GM12878 (cell line): ENCODE measurements at regions not wholly inside any gene's neighbourhood (a gene's known extent, or its start where the extent isn't known, plus 50 kb on each side); places are given as distances from the start of the nearest gene placed in this dataset.

Experiments
- ATF3 ChIP-seq: IDR thresholded peaks from 2 replicates; pipeline ENCODE4 v1.6.1; 2011; ENCODE audit warnings: low read depth, mild to moderate bottlenecking, low read length, moderate library complexity, borderline replicate concordance; ENCODE audit errors: extremely low read depth
- CTCF ChIP-seq, 3 experiments: IDR thresholded peaks in 2 of 3; conservative IDR thresholded peaks in 1 of 3; 2 replicates each; pipeline ENCODE4 v1.5.1; 2011; ENCODE audit warnings: low read depth in 3 of 3, low read length in 3 of 3, mild to moderate bottlenecking in 3 of 3, control low read depth in 2 of 3, moderate library complexity in 2 of 3, inconsistent platforms in 1 of 3, mixed read lengths in 1 of 3; ENCODE audit not compliant: control insufficient read depth in 2 of 3, insufficient read depth in 1 of 3; ENCODE audit errors: extremely low read depth in 1 of 3
- EZH2 ChIP-seq: IDR thresholded peaks from 2 replicates; pipeline ENCODE4 v1.6.1; 2012; ENCODE audit warnings: low read depth, mild to moderate bottlenecking, control low read depth, inconsistent platforms, low read length, borderline replicate concordance; ENCODE audit not compliant: control insufficient read depth
- KDM1A ChIP-seq: fragments of 200-600 bp; sonication (generic); IDR thresholded peaks from 2 replicates; pipeline ENCODE4 v1.6.1; 2016; ENCODE audit warnings: borderline replicate concordance
- REST ChIP-seq: IDR thresholded peaks from 2 replicates; pipeline ENCODE4 v1.6.1; 2012; ENCODE audit warnings: mild to moderate bottlenecking, low read depth, low read length
- ZNF274 ChIP-seq: IDR thresholded peaks from one replicate; pipeline ENCODE4 v1.8.0; 2011; ENCODE audit not compliant: insufficient read length, insufficient read depth

GRCh38 chr12:85621041-85621440, 215.2 kb downstream of the RASSF9 start:
- TF ChIP-seq CTCF (IDR thresholded peaks at IDR 0.05 in 2 of 3, conservative IDR thresholded peaks at IDR 0.05 in 1 of 3; ENCODE audit: control insufficient read depth in 2 of 3, extremely low read depth in 1 of 3, insufficient read depth in 1 of 3, low read depth in 3 of 3, low read length in 3 of 3), result no peak
- TF ChIP-seq ZNF274, result no peak
- TF ChIP-seq REST, result no peak
- TF ChIP-seq EZH2, result no peak
- no peak for TF ChIP-seq KDM1A
- no peak for TF ChIP-seq ATF3
